ENCODE measurements at regions not wholly inside any gene's neighbourhood (a gene's known extent, or its start where the extent isn't known, plus 50 kb on each side); places are given as distances from the start of the nearest gene placed in this dataset.

GRCh38 chr17:71247441-71248015 is 873.3 kb upstream of the SOX9 start:
- Histone ChIP-seq H3K9ac (ENCODE audit: control insufficient read depth, extremely low read depth, insufficient read depth, low read length) (no peak overlapping the region), H2AFZ (ENCODE audit: control insufficient read depth, low read length) (no peak overlapping the region), H3K4me2 (ENCODE audit: control insufficient read depth, extremely low read depth, insufficient read depth, low read depth, low read length) (no peak overlapping the region), H3K79me2 (ENCODE audit: control insufficient read depth, insufficient read depth, low read length) (no peaks in the 10 kb centered on the region), H3K27me3 (ENCODE audit: control insufficient read depth, extremely low read depth, insufficient read depth, low read length) (no peaks in the 10 kb centered on the region), H3K4me3 (ENCODE audit: control insufficient read depth in 2 of 3, extremely low read depth in 1 of 3, insufficient read depth in 2 of 3, low read depth in 1 of 3, low read length in 3 of 3) (no peak overlapping the region), H3K27ac (ENCODE audit: control insufficient read depth, insufficient read depth, low read length) (no peak overlapping the region), H3K36me3 (ENCODE audit: control insufficient read depth in 2 of 2, extremely low read depth in 1 of 2, insufficient read depth in 2 of 2, low read length in 2 of 2) (no peaks in the 10 kb centered on the region), H3K9me1 (ENCODE audit: control insufficient read depth, extremely low read depth, insufficient read depth, low read length) (no peaks in the 10 kb centered on the region), H3K4me1 (ENCODE audit: control insufficient read depth, extremely low read depth, insufficient read depth, low read length) (no peaks in the 10 kb centered on the region), H4K20me1 (ENCODE audit: control insufficient read depth, extremely low read depth, insufficient read depth, low read length) (no peaks in the 10 kb centered on the region), H3K9me3 (ENCODE audit: control insufficient read depth, low read depth, low read length) (no peaks in the 10 kb centered on the region)
- dilution Hi-C loops (cut with MboI; ENCODE audit: extremely low pct_ligation_motif_present, low sequenced_read_pairs): no loop called here
- DNase-seq (ENCODE audit: low read depth, low spot score) (no peak), FAIRE-seq (peak; percentile 63)
- TF ChIP-seq EZH2 (IDR thresholded peaks at IDR 0.05; ENCODE audit: low read length) (no peak), CTCF (optimal IDR thresholded peaks at IDR 0.05 in 1 of 3, IDR thresholded peaks at IDR 0.05 in 1 of 3, conservative IDR thresholded peaks at IDR 0.05 in 1 of 3; ENCODE audit: extremely low read depth in 1 of 3, insufficient read depth in 2 of 3, low read length in 3 of 3) (no peak)

GRCh38 chr17:71251276-71251675 is 869.5 kb upstream of the SOX9 start:
- Histone ChIP-seq H3K4me3 (ENCODE audit: control insufficient read depth in 2 of 3, extremely low read depth in 1 of 3, insufficient read depth in 2 of 3, low read depth in 1 of 3, low read length in 3 of 3) (no peak overlapping the region), H3K9ac (ENCODE audit: control insufficient read depth, extremely low read depth, insufficient read depth, low read length) (no peak overlapping the region), H3K9me1 (ENCODE audit: control insufficient read depth, extremely low read depth, insufficient read depth, low read length) (no peaks in the 10 kb centered on the region), H3K9me3 (ENCODE audit: control insufficient read depth, low read depth, low read length) (no peaks in the 10 kb centered on the region), H4K20me1 (ENCODE audit: control insufficient read depth, extremely low read depth, insufficient read depth, low read length) (no peaks in the 10 kb centered on the region), H2AFZ (ENCODE audit: control insufficient read depth, low read length) (no peak overlapping the region), H3K36me3 (ENCODE audit: control insufficient read depth in 2 of 2, extremely low read depth in 1 of 2, insufficient read depth in 2 of 2, low read length in 2 of 2) (no peaks in the 10 kb centered on the region), H3K4me2 (ENCODE audit: control insufficient read depth, extremely low read depth, insufficient read depth, low read depth, low read length) (no peak overlapping the region), H3K79me2 (ENCODE audit: control insufficient read depth, insufficient read depth, low read length) (no peaks in the 10 kb centered on the region), H3K27ac (ENCODE audit: control insufficient read depth, insufficient read depth, low read length) (no peak overlapping the region), H3K4me1 (ENCODE audit: control insufficient read depth, extremely low read depth, insufficient read depth, low read length) (no peaks in the 10 kb centered on the region), H3K27me3 (ENCODE audit: control insufficient read depth, extremely low read depth, insufficient read depth, low read length) (no peaks in the 10 kb centered on the region)
- TF ChIP-seq EZH2 (IDR thresholded peaks at IDR 0.05; ENCODE audit: low read length) (no peak), CTCF (optimal IDR thresholded peaks at IDR 0.05 in 1 of 3, IDR thresholded peaks at IDR 0.05 in 1 of 3, conservative IDR thresholded peaks at IDR 0.05 in 1 of 3; ENCODE audit: extremely low read depth in 1 of 3, insufficient read depth in 2 of 3, low read length in 3 of 3) (no peak)
- no peak for DNase-seq (ENCODE audit: low read depth, low spot score)
- FAIRE-seq: no peak
- dilution Hi-C loops (cut with MboI; ENCODE audit: extremely low pct_ligation_motif_present, low sequenced_read_pairs): no loop called here

Measured in keratinocyte (primary cell).